Activated CD8-positive, alpha-beta T cell treated with anti-CD3 and anti-CD28 coated beads, Interleukin-2, amount 10 ng/mL, durations not matched to agents 7 days and 5 days (primary cell): ENCODE measurements at regions not wholly inside any gene's neighbourhood (a gene's known extent, or its start where the extent isn't known, plus 50 kb on each side); places are given as distances from the start of the nearest gene placed in this dataset.

Experiments
- ATAC-seq: fragments of 150-1000 bp; cut with Tn5 transposase; one replicate; pipeline ENCODE4 v1.10.0; 2021; ENCODE audit warnings: moderate library complexity
- CTCF ChIA-PET: fragments of 350-600 bp; sonication (Branson Sonifier 250); formaldehyde crosslinking; loops from one replicate; lab custom pipeline; 2021; ENCODE audit warnings: antibody characterized with exemption; lab: Charles Lee
- POLR2A ChIA-PET: fragments of 350-600 bp; sonication (Branson Sonifier 250); formaldehyde crosslinking; loops from one replicate; lab custom pipeline; 2021; ENCODE audit warnings: antibody characterized with exemption; lab: Charles Lee
- DNase-seq: peaks from one replicate; pipeline ENCODE4 v3.0.0-alpha.2; 2020
- H3K27ac Mint-ChIP-seq: one replicate; pipeline ENCODE4 v1.8.0; 2021; ENCODE audit warnings: mild to moderate bottlenecking, mixed read lengths
- H3K27me3 Mint-ChIP-seq: one replicate; pipeline ENCODE4 v1.8.0; 2021; ENCODE audit warnings: low read depth, mixed read lengths
- H3K36me3 Mint-ChIP-seq: one replicate; pipeline ENCODE4 v1.8.0; 2021; ENCODE audit warnings: low read depth, mixed read lengths
- H3K4me1 Mint-ChIP-seq: one replicate; pipeline ENCODE4 v1.8.0; 2021; ENCODE audit warnings: low read depth, mixed read lengths
- H3K4me3 Mint-ChIP-seq: one replicate; pipeline ENCODE4 v1.8.0; 2021; ENCODE audit warnings: mild to moderate bottlenecking, mixed read lengths
- H3K9me3 Mint-ChIP-seq: one replicate; pipeline ENCODE4 v1.8.0; 2022; ENCODE audit warnings: mixed read lengths; ENCODE audit not compliant: insufficient read depth

DNA sequence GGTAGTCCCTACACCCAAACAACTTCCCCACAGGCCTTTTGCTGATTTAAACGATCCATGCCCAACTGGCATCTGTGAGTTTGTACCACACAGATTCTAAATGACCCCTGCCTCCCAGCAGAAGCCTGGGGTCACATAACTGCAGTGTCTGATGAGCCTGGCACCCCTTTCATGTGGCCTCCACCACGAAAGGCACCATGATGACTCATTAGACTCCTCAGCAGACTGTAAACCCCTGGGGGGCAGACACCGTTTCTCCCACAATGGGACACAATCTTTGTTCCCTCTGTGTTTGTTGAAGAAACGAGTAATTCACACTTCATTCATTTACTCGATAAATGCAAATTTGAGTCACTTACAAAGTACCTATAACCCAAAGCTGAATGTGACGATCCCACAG is 81.6 kb downstream of the CCDC185 start:
- peaks cover 8% of the 10 kb centered on the region for H3K27me3 Mint-ChIP-seq
- POLR2A ChIA-PET, result no interaction called here
- no peak for ATAC-seq
- no peaks in the 10 kb centered on the region for H3K4me1 Mint-ChIP-seq
- H3K27ac Mint-ChIP-seq, result no peak overlapping the region
- no peak overlapping the region for H3K4me3 Mint-ChIP-seq
- CTCF ChIA-PET, result no interaction called here
- no peak for DNase-seq
- H3K36me3 Mint-ChIP-seq, result no peaks in the 10 kb centered on the region
- H3K9me3 Mint-ChIP-seq, result no peaks in the 10 kb centered on the region

DNA sequence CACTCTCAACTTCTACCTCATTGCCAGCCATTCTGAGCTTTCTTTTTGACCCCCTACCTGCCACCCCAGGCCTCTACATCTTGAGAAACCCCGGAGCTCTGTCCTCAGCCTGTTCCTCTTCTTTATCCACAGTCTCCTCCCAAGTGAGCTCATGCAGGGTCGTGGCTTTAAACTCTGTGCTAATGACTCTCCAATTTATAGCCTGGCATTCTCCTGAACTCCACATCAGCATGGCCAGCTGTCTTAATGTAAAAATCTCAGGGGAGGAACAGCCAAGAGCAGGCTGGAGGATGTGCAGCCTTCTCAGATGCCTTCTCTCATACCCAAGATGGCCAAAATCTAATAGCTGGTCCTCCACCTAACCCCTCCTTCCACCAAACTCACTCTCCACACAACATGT is 84.2 kb downstream of the CCDC185 start:
- Mint-ChIP-seq H3K9me3 (no peaks in the 10 kb centered on the region), H3K27me3 (peaks cover 15% of the 10 kb centered on the region), H3K27ac (no peak overlapping the region), H3K4me3 (no peak overlapping the region), H3K36me3 (no peaks in the 10 kb centered on the region), H3K4me1 (no peaks in the 10 kb centered on the region)
- POLR2A ChIA-PET, result no interaction called here
- ATAC-seq (no peak), DNase-seq (no peak)
- CTCF ChIA-PET, result no interaction called here

DNA sequence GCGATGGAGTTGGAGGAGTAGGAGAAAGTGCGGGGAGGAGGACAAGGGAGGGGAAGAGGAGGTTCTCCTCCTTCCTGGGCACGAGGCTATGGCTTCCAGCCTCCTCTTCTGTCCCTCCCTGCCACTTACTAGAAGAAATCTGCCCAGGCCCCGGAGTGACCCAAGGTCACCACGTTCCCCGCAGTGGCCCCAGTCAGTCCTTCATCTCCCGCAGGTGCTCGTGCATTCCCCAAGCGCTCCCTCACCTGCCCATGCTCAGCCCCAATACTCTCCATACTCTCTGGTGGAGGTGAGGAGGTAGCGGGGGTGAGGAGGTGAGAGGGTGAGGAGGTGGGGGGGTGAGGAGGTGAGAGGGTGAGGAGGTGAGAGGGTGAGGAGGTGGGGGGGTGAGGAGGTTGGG is 85.4 kb downstream of the CCDC185 start:
- DNase-seq (no peak), ATAC-seq (no peak)
- ChIA-PET POLR2A (no interaction called here), CTCF (no interaction called here)
- no peak overlapping the region for H3K4me3 Mint-ChIP-seq
- H3K36me3 Mint-ChIP-seq, result no peaks in the 10 kb centered on the region
- no peaks in the 10 kb centered on the region for H3K9me3 Mint-ChIP-seq
- no peaks in the 10 kb centered on the region for H3K4me1 Mint-ChIP-seq
- H3K27me3 Mint-ChIP-seq, result peaks cover 15% of the 10 kb centered on the region
- H3K27ac Mint-ChIP-seq, result no peak overlapping the region

DNA sequence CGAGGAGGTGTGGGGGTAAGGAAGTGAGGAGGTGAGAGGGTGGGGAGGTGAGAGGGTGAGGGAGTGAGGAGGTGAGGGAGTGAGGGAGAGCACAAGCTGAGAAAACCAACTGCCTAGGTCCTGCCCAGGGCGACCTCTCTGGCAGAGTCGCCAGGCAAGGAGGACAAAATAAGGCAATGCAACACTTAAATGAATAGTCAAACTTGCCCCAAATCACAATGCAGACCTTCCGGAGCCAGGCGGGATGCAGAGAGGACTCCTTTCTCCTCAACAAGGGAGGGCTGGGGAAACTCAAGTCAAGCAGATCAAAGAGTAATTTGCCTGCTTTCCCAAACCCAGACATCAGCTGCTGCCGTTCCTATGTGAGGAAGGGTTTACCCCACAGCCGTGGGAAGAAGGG is 86.0 kb downstream of the CCDC185 start:
- DNase-seq (no peak), ATAC-seq (no peak)
- Mint-ChIP-seq H3K4me1 (no peaks in the 10 kb centered on the region), H3K9me3 (no peaks in the 10 kb centered on the region), H3K4me3 (no peak overlapping the region), H3K36me3 (no peaks in the 10 kb centered on the region), H3K27me3 (peaks cover 17% of the 10 kb centered on the region), H3K27ac (no peak overlapping the region)
- ChIA-PET CTCF (no interaction called here), POLR2A (no interaction called here)

DNA sequence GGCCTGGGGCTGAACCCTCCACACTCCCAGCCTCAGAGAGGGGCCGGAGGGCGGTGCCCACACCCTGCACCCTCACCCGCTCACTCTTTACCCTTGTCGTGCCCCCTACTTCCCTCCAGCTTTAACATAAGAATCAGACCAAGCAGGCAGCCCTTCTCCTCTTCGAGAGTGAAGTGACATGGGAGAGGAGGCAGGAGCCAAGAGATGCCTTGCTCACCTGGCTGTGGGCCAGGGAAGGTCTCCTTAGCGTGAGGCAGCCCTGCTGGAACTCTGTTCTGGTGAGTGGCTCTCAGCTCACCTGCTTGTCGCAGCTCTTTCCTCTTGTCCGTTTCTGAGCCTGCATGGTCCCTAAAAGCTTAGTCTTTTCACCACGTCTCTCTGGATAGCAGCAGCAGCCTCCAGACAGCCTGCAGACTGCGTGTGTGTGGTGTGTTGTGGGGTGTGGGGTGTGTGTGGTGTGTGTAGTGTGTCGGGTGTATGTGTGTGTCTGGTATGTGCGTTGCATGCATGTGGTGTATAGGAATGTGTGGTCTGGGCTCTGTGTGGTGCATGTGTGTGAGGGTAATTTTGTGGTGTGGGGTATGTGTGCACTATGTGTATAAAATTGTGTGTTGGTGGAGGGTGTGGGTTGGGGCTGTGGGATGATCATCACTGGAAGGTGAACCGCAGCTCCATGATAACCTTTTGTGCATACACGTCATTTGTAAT is 86.7 kb downstream of the CCDC185 start:
- DNase-seq (no peak), ATAC-seq (no peak)
- H3K4me3 Mint-ChIP-seq, result no peak overlapping the region
- ChIA-PET CTCF (no interaction called here), POLR2A (no interaction called here)
- no peaks in the 10 kb centered on the region for H3K36me3 Mint-ChIP-seq
- no peaks in the 10 kb centered on the region for H3K4me1 Mint-ChIP-seq
- H3K27me3 Mint-ChIP-seq, result peaks cover 15% of the 10 kb centered on the region
- no peaks in the 10 kb centered on the region for H3K9me3 Mint-ChIP-seq
- no peak overlapping the region for H3K27ac Mint-ChIP-seq

DNA sequence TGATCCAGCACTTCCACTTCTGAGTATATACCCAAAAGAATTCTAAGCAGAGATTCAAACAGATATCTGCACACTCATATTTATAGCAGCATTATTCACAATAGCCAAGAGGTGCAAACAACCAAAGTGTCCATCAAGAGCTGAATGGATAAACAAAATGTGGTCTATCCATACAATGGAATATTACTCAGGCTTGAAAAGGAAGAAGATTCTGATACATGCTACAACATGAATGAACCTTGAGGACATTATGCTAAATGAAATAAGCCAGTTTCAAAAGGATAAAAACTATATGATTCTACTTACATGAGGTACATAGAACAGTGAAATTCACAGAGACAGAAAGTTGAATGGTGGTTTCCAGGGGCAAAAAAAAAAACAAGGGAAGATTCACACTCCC is 88.9 kb downstream of the CCDC185 start:
- Mint-ChIP-seq H3K27ac (no peak overlapping the region), H3K9me3 (no peaks in the 10 kb centered on the region), H3K4me3 (no peak overlapping the region), H3K27me3 (peaks cover 19% of the 10 kb centered on the region), H3K4me1 (no peaks in the 10 kb centered on the region), H3K36me3 (no peaks in the 10 kb centered on the region)
- ChIA-PET POLR2A (no interaction called here), CTCF (no interaction called here)
- DNase-seq (no peak), ATAC-seq (no peak)

DNA sequence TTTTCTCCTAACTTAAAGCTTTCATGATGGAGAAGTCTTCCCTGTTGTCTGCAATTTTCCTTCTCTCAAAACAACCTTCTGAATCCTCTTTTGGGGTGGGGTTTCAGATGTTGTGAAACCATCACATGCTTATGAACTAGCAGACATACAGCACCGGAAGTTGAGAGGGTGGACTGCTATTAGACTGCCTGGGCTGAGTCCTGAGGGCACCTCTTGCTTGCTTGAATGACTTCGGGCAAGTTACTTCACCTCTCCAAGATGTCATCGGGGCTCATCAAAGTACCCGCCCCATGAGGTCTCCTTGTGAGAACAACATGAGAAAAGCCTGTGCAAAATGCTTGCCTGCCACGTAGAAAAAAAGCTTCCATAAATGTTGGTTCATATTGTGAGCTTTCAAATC is 89.6 kb downstream of the CCDC185 start:
- no peaks in the 10 kb centered on the region for H3K4me1 Mint-ChIP-seq
- no peak overlapping the region for H3K27ac Mint-ChIP-seq
- ChIA-PET CTCF (no interaction called here), POLR2A (no interaction called here)
- ATAC-seq, result no peak
- DNase-seq, result no peak
- no peaks in the 10 kb centered on the region for H3K36me3 Mint-ChIP-seq
- H3K9me3 Mint-ChIP-seq, result no peaks in the 10 kb centered on the region
- peaks cover 21% of the 10 kb centered on the region for H3K27me3 Mint-ChIP-seq
- H3K4me3 Mint-ChIP-seq, result no peak overlapping the region

DNA sequence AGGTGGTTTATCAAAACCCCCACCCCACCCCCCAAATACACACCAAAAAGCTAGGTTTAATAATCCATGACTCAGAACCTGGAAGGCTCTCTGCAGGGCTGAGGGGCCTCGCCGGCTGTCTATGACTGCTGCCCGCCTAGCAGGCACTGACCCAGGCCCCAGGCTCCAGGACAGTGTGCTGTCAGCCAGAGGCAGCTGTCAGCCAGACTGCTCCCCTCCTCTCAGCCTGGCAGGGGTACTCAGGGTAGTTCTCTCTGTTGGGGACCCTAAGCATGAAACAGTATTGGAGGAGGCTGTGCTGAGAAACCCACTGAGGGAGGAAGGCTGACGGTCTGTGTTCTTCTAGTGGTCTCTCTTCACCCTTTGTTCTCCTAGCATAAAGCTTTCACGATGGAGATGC is 90.3 kb downstream of the CCDC185 start:
- CTCF ChIA-PET, result no interaction called here
- H3K36me3 Mint-ChIP-seq, result no peaks in the 10 kb centered on the region
- ATAC-seq, result no peak

DNA sequence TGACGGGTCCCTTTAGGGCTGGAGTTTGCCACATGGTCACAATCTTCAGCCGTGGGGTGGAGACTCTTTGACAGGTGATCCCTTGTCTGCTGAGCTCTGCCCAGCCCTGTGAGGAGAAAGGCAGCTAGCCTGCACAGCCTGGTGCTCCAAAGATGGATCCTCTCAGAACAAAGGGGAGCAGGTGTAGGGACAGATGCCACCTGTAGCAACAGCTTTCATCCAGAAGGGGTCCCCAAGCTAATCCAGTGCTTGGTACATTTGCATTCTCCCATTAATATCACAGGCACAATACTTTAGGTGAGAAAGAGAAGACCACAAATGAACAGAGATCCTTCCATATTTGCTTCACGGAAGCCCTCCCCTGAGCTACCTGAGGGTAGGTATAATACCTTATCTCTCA is 93.2 kb downstream of the CCDC185 start:
- ATAC-seq, result no peak
- ChIA-PET POLR2A (no interaction called here), CTCF (no interaction called here)
- no peaks in the 10 kb centered on the region for H3K36me3 Mint-ChIP-seq
- H3K4me3 Mint-ChIP-seq, result no peak overlapping the region
- no peaks in the 10 kb centered on the region for H3K4me1 Mint-ChIP-seq
- no peak overlapping the region for H3K27ac Mint-ChIP-seq
- H3K9me3 Mint-ChIP-seq, result no peaks in the 10 kb centered on the region
- DNase-seq, result no peak
- peaks cover 15% of the 10 kb centered on the region for H3K27me3 Mint-ChIP-seq

More for the DNA sequence above, 90.3 kb downstream of the CCDC185 start:
- H3K27me3 Mint-ChIP-seq, result peaks cover 19% of the 10 kb centered on the region
- H3K9me3 Mint-ChIP-seq, result no peaks in the 10 kb centered on the region
- H3K4me1 Mint-ChIP-seq, result no peaks in the 10 kb centered on the region
- H3K27ac Mint-ChIP-seq, result no peak overlapping the region
- H3K4me3 Mint-ChIP-seq, result no peak overlapping the region
- no peak for DNase-seq
- POLR2A ChIA-PET, result no interaction called here

DNA sequence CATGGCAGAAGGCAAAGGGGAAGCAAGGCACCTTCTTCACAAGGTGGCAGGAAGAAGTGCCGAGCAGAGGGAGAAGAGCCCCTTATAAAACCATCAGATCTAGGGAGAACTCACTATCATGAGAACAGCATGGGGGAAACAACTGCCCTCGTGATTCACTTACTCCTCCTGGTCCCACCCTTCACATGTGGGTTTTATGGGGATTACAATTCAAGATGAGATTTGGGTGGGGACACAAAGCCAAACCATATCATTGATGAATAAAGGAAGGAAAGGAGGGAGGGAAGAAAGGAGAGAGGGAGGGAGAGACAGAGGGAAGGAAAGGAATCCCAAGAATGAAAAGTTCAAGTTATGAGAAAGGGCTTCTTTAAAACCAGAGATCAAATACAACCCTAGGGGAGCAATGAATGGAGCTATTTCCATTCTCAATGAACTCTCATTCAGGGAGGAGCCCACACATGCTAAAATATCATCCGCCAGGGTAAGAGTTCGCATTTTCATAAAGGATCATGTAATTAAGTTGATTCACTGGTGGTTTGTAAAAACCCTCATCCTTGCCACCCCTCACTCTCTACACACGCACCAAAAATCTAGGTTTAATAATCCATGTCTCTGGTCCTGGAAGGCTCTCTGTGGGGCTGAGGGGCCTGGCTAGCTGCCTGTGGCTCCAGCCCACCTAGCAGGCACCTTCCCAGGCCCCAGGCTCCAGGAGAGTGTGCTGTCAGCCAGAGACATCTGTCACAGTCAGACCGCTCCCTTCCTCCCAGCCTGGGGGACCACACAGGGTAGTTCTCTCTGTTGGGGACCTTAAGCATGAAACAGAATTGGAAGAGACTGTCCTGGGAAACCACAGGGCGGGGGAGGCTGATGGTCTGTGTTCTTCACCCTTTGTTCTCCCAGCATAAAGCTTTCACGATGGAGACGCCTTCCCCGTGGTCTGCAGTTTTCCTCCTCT is 94.0 kb downstream of the CCDC185 start:
- H3K9me3 Mint-ChIP-seq, result no peaks in the 10 kb centered on the region
- ChIA-PET CTCF (no interaction called here), POLR2A (no interaction called here)
- no peaks in the 10 kb centered on the region for H3K4me1 Mint-ChIP-seq
- no peaks in the 10 kb centered on the region for H3K36me3 Mint-ChIP-seq
- peaks cover 13% of the 10 kb centered on the region for H3K27me3 Mint-ChIP-seq
- no peak overlapping the region for H3K4me3 Mint-ChIP-seq
- no peak for ATAC-seq
- no peak overlapping the region for H3K27ac Mint-ChIP-seq
- DNase-seq, result no peak

DNA sequence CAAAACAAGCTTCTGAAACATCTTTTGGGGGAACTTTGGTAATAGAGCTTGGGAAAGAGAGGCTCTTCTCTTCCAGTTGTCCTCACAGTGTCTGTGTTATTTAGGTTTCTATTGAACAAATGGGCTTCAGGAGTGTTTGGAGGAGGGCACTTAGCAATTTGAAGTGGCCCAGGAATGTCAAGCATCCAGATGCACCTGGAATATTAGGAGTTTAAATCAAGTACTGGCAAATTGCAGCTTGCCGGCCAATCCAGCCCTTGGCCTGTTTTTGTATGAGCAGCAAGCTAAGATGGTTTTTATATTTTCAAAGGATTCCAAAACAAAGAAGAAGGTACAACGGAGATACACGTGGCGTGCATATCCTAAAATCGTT is 94.7 kb downstream of the CCDC185 start:
- H3K9me3 Mint-ChIP-seq, result no peaks in the 10 kb centered on the region
- no peak for ATAC-seq
- ChIA-PET CTCF (no interaction called here), POLR2A (no interaction called here)
- no peak for DNase-seq
- H3K4me3 Mint-ChIP-seq, result no peak overlapping the region
- H3K4me1 Mint-ChIP-seq, result no peaks in the 10 kb centered on the region
- peaks cover 12% of the 10 kb centered on the region for H3K27me3 Mint-ChIP-seq
- no peaks in the 10 kb centered on the region for H3K36me3 Mint-ChIP-seq
- H3K27ac Mint-ChIP-seq, result no peak overlapping the region

DNA sequence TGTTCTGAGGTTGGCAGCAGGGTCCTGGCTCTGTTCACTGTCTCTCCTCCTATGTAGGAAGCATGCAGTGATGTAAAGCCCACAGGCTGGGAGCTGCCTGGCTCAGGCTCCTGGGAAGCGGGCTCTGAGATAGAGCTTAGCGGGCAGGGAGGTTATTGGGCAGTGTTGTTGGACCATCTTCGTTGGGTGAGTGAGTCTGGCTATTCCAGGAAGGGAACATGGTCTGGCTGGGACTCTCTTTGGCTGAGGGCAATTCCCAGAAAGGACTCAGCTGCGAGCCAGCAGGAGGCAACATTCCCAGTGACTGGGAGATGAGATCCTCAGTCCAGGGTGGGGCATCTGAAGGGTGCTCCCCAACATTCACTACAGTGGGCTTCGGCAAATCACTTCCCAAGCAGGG is 96.2 kb downstream of the CCDC185 start:
- peaks cover 10% of the 10 kb centered on the region for H3K27me3 Mint-ChIP-seq

More for the DNA sequence above, 96.2 kb downstream of the CCDC185 start:
- ChIA-PET POLR2A (no interaction called here), CTCF (no interaction called here)
- no peak for DNase-seq
- H3K4me3 Mint-ChIP-seq, result no peak overlapping the region
- H3K27ac Mint-ChIP-seq, result no peak overlapping the region
- H3K9me3 Mint-ChIP-seq, result no peaks in the 10 kb centered on the region
- no peaks in the 10 kb centered on the region for H3K4me1 Mint-ChIP-seq
- no peak for ATAC-seq
- no peaks in the 10 kb centered on the region for H3K36me3 Mint-ChIP-seq
